Astrocyte (in vitro differentiated cells and primary cell): ENCODE measurements at regions not wholly inside any gene's neighbourhood (a gene's known extent, or its start where the extent isn't known, plus 50 kb on each side); places are given as distances from the start of the nearest gene placed in this dataset.

Source experiments
- DNase-seq: peaks from one replicate; pipeline ENCODE4 v3.0.0-alpha.2; 2010; ENCODE audit warnings: low read depth
- FAIRE-seq: peaks from 2 replicates; lab custom pipeline; 2011; peaks lifted over from hg19 to GRCh38; lab: Jason Lieb, UNC
- H2AFZ ChIP-seq: 2 replicates; pipeline ENCODE4 v1.6.0; 2012; ENCODE audit warnings: low read depth, low read length, inconsistent platforms
- H3K27ac ChIP-seq: 2 replicates; pipeline ENCODE4 v1.5.1; 2011; ENCODE audit warnings: low read depth, low read length, inconsistent platforms
- H3K27me3 ChIP-seq: 2 replicates; pipeline ENCODE4 v1.6.0; 2011; ENCODE audit warnings: low read length, inconsistent platforms; ENCODE audit not compliant: insufficient read depth
- H3K36me3 ChIP-seq: 2 replicates; pipeline ENCODE4 v1.5.1; 2011; ENCODE audit warnings: low read length, inconsistent platforms; ENCODE audit not compliant: insufficient read depth
- H3K4me1 ChIP-seq: 2 replicates; pipeline ENCODE4 v1.5.1; 2011; ENCODE audit warnings: low read length, inconsistent platforms; ENCODE audit not compliant: insufficient read depth
- H3K4me2 ChIP-seq: 2 replicates; pipeline ENCODE4 v1.6.0; 2012; ENCODE audit warnings: low read length, inconsistent platforms
- H3K4me3 ChIP-seq: 2 replicates; pipeline ENCODE4 v1.5.1; 2011; ENCODE audit warnings: low read depth, mild to moderate bottlenecking, low read length, inconsistent platforms; ENCODE audit not compliant: insufficient read depth
- H3K79me2 ChIP-seq: 2 replicates; pipeline ENCODE4 v1.6.0; 2012; ENCODE audit warnings: mild to moderate bottlenecking, low read length, inconsistent platforms; ENCODE audit not compliant: insufficient read depth
- H3K9ac ChIP-seq: 2 replicates; pipeline ENCODE4 v1.6.0; 2012; ENCODE audit warnings: mild to moderate bottlenecking, low read length, inconsistent platforms
- H3K9me3 ChIP-seq: 2 replicates; pipeline ENCODE4 v1.5.1; 2012; ENCODE audit warnings: low read depth, mild to moderate bottlenecking, low read length, inconsistent platforms; ENCODE audit not compliant: insufficient read depth
- H4K20me1 ChIP-seq: 2 replicates; pipeline ENCODE4 v1.6.0; 2012; ENCODE audit warnings: low read length, inconsistent platforms; ENCODE audit not compliant: insufficient read depth
- H3K27ac Mint-ChIP-seq: one replicate; pipeline ENCODE4 v1.8.0; 2021; ENCODE audit warnings: mild to moderate bottlenecking, mixed read lengths; ENCODE audit not compliant: unreplicated experiment
- H3K27me3 Mint-ChIP-seq: one replicate; pipeline ENCODE4 v1.8.0; 2021; ENCODE audit warnings: low read depth, mixed read lengths; ENCODE audit not compliant: unreplicated experiment
- H3K36me3 Mint-ChIP-seq: one replicate; pipeline ENCODE4 v1.8.0; 2021; ENCODE audit warnings: low read depth, mixed read lengths; ENCODE audit not compliant: unreplicated experiment
- H3K4me1 Mint-ChIP-seq: one replicate; pipeline ENCODE4 v1.8.0; 2021; ENCODE audit warnings: low read depth, mixed read lengths; ENCODE audit not compliant: unreplicated experiment
- H3K4me3 Mint-ChIP-seq: one replicate; pipeline ENCODE4 v1.8.0; 2021; ENCODE audit warnings: mild to moderate bottlenecking, moderate library complexity, mixed read lengths; ENCODE audit not compliant: unreplicated experiment
- H3K9me3 Mint-ChIP-seq: one replicate; pipeline ENCODE4 v1.8.0; 2021; ENCODE audit warnings: mild to moderate bottlenecking, mixed read lengths; ENCODE audit not compliant: unreplicated experiment
- EZH2 ChIP-seq: IDR thresholded peaks from 2 replicates; pipeline ENCODE4 v1.6.1; 2012; ENCODE audit warnings: mild to moderate bottlenecking, low read length, inconsistent platforms; ENCODE audit not compliant: insufficient read depth
- TF ChIP-seq, protein P1 (sequence below): IDR thresholded peaks from 2 replicates; pipeline ENCODE4 v1.5.1; 2011; ENCODE audit warnings: low read depth, mild to moderate bottlenecking, inconsistent platforms, low read length, moderate library complexity; ENCODE audit not compliant: insufficient read depth

DNA sequence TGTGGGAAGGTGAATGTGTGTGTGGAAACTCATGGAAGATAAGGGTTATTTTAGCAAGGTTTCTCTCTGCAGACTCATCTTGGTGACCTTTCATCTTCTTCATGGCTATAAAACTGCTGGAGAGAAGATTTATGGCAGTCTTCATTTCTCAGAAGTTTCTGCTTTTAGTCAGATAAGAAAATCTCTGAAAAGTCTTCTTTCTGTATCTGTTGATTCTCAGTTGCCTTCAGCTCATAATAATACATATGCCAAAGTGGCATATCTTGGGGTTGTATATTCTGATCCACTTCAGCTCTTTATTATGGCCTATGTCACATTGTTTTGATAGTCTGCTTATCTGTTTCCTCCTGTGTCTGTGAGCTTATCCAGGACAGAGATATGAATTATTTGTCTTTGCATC is 143.3 kb upstream of the TMTC4 start:
- H3K36me3 ChIP-seq: no peaks in the 10 kb centered on the region
- no peaks in the 10 kb centered on the region for H3K79me2 ChIP-seq
- Mint-ChIP-seq H3K27me3 (peaks cover 4% of the 10 kb centered on the region), H3K4me1 (peaks cover 2% of the 10 kb centered on the region), H3K27ac (no peak overlapping the region), H3K4me3 (no peak overlapping the region), H3K9me3 (peaks cover 3% of the 10 kb centered on the region), H3K36me3 (no peaks in the 10 kb centered on the region)
- no peak overlapping the region for H3K4me2 ChIP-seq
- no peaks in the 10 kb centered on the region for H3K9me3 ChIP-seq
- no peak overlapping the region for H3K27ac ChIP-seq
- no peak for DNase-seq
- no peaks in the 10 kb centered on the region for H3K27me3 ChIP-seq
- H3K4me3 ChIP-seq: no peak overlapping the region
- no peak for TF ChIP-seq EZH2
- TF ChIP-seq, protein P1, sequence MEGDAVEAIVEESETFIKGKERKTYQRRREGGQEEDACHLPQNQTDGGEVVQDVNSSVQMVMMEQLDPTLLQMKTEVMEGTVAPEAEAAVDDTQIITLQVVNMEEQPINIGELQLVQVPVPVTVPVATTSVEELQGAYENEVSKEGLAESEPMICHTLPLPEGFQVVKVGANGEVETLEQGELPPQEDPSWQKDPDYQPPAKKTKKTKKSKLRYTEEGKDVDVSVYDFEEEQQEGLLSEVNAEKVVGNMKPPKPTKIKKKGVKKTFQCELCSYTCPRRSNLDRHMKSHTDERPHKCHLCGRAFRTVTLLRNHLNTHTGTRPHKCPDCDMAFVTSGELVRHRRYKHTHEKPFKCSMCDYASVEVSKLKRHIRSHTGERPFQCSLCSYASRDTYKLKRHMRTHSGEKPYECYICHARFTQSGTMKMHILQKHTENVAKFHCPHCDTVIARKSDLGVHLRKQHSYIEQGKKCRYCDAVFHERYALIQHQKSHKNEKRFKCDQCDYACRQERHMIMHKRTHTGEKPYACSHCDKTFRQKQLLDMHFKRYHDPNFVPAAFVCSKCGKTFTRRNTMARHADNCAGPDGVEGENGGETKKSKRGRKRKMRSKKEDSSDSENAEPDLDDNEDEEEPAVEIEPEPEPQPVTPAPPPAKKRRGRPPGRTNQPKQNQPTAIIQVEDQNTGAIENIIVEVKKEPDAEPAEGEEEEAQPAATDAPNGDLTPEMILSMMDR: no peak
- H2AFZ ChIP-seq: no peak overlapping the region
- no peaks in the 10 kb centered on the region for H4K20me1 ChIP-seq
- FAIRE-seq: no peak
- no peaks in the 10 kb centered on the region for H3K4me1 ChIP-seq
- H3K9ac ChIP-seq: no peak overlapping the region

DNA sequence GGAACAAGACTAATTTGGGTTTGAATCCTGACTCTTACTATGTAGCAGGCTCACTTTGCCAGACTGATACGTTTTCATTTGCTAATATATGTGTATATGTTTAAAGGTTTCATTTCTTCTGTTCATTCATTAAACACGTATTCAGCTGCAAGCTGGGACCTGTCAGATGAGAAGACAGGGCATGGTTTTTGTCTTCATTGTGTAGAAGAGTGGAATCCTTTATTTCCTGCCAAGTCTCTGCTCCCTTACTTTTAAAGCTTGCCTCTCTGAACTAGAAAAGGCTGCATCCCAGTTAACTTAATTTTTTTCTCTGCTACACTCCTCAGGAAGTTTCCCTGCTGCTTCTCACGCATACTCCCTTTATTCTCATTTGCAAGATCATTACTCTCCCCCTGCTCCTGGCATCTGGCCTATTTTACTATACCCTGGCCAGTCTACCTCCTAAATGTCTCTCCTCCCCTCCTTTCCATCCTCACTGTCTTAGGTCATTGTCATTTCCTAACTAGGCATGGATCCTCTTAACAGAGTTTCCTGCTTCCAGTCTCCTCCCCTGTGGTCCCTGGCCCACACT is 141.0 kb upstream of the TMTC4 start:
- peaks cover 2% of the 10 kb centered on the region for H3K4me1 Mint-ChIP-seq
- Histone ChIP-seq H3K36me3 (no peaks in the 10 kb centered on the region), H4K20me1 (no peaks in the 10 kb centered on the region), H3K4me3 (no peak overlapping the region), H3K4me1 (no peaks in the 10 kb centered on the region), H2AFZ (no peak overlapping the region), H3K9ac (no peak overlapping the region), H3K9me3 (no peaks in the 10 kb centered on the region), H3K79me2 (no peaks in the 10 kb centered on the region), H3K27me3 (peaks cover 2% of the 10 kb centered on the region), H3K4me2 (no peak overlapping the region), H3K27ac (no peak overlapping the region)
- TF ChIP-seq EZH2: no peak
- TF ChIP-seq, protein P1: no peak
- DNase-seq (no peak), FAIRE-seq (no peak)
- H3K36me3 Mint-ChIP-seq: no peaks in the 10 kb centered on the region
- no peak overlapping the region for H3K27ac Mint-ChIP-seq
- peaks cover 6% of the 10 kb centered on the region for H3K27me3 Mint-ChIP-seq
- no peak overlapping the region for H3K4me3 Mint-ChIP-seq
- peaks cover 3% of the 10 kb centered on the region for H3K9me3 Mint-ChIP-seq

DNA sequence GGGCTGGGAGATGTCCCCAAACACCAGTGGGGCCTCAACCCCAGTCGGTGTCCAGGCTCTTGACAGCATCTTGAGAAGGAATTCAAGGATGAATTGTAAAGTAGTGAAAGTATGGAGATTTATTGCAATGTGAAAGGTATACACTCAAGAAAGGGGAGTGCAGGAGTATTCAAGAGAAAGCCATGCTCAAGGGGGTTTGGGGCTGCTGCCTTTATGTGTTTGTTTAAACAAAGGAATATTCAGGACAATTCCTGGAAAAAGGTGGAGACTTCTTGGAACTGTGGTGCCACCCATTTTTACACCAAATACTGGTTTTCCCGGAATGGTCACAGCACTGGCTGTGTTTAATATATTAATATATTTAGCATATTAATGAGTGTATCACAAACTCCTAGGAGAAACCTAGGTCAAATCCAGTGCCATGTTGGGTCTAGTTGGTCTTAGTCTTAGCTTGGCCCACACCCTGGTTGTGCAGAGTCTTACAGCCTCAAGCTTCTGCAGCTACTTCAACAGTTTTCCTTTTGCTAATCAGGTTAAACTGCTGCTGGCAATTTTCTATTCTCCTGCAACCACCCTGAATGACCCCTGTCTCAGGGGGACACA is 138.5 kb upstream of the TMTC4 start:
- no peak overlapping the region for H3K27ac Mint-ChIP-seq
- Histone ChIP-seq H3K4me1 (no peaks in the 10 kb centered on the region), H3K27ac (no peak overlapping the region), H3K9ac (no peak overlapping the region), H3K27me3 (peaks cover 10% of the 10 kb centered on the region), H4K20me1 (no peaks in the 10 kb centered on the region), H3K36me3 (no peaks in the 10 kb centered on the region), H2AFZ (no peak overlapping the region), H3K79me2 (no peaks in the 10 kb centered on the region), H3K4me3 (no peak overlapping the region), H3K4me2 (no peak overlapping the region), H3K9me3 (no peaks in the 10 kb centered on the region)
- H3K27me3 Mint-ChIP-seq: peaks cover 6% of the 10 kb centered on the region
- H3K4me3 Mint-ChIP-seq: no peak overlapping the region
- TF ChIP-seq, protein P1: no peak
- no peak for TF ChIP-seq EZH2
- no peaks in the 10 kb centered on the region for H3K4me1 Mint-ChIP-seq
- H3K36me3 Mint-ChIP-seq: no peaks in the 10 kb centered on the region
- H3K9me3 Mint-ChIP-seq: peaks cover 3% of the 10 kb centered on the region
- FAIRE-seq (no peak), DNase-seq (no peak)
